Esophagus squamous epithelium (tissue), 4 donors: ENCODE measurements at regions not wholly inside any gene's neighbourhood (a gene's known extent, or its start where the extent isn't known, plus 50 kb on each side); places are given as distances from the start of the nearest gene placed in this dataset.

Experiments used
- CTCF ChIP-seq, 6 experiments: fragments of 450-650 bp in 4 of 6; fragments of 200-600 bp in 2 of 6; sonication (generic) in 2 of 6; IDR thresholded peaks; one replicate each; pipeline ENCODE4 v1.5.1; 2016 to 2019; ENCODE audit warnings: antibody characterized with exemption in 6 of 6, mild to moderate bottlenecking in 4 of 6, moderate library complexity in 4 of 6
- POLR2A ChIP-seq, 4 donors: fragments of 450-650 bp; IDR thresholded peaks; one replicate each; pipeline ENCODE4 v1.6.1; 2017; ENCODE audit warnings: antibody characterized with exemption in 4 of 4, mild to moderate bottlenecking in 4 of 4, moderate library complexity in 3 of 4

GRCh38 chr5:38736089-38736488 is 109.7 kb upstream of the OSMR start:
- no peak for TF ChIP-seq CTCF (IDR thresholded peaks at IDR 0.05)
- no peak for TF ChIP-seq POLR2A (IDR thresholded peaks at IDR 0.05)
